Spinal cord (tissue), 9 donors: ENCODE measurements at regions not wholly inside any gene's neighbourhood (a gene's known extent, or its start where the extent isn't known, plus 50 kb on each side); places are given as distances from the start of the nearest gene placed in this dataset.

Source experiments
- DNase-seq, 6 donors: peaks; one replicate each; pipeline versions ENCODE4 v3.0.0 to v3.0.0-alpha.2; 2013 to 2015; ENCODE audit warnings: low spot score in 6 of 6, low read depth in 4 of 6
- H3K27ac ChIP-seq: one replicate; pipeline ENCODE4 v1.5.1; 2013; ENCODE audit warnings: low read depth, low read length, control low read depth
- H3K27me3 ChIP-seq: one replicate; pipeline ENCODE4 v1.6.1; 2013; ENCODE audit warnings: low read length; ENCODE audit not compliant: control insufficient read depth, insufficient read depth
- H3K36me3 ChIP-seq: one replicate; pipeline ENCODE4 v1.6.1; 2013; ENCODE audit warnings: low read length; ENCODE audit not compliant: control insufficient read depth, insufficient read depth
- H3K4me1 ChIP-seq: one replicate; pipeline ENCODE4 v1.6.1; 2013; ENCODE audit warnings: low read length; ENCODE audit not compliant: control insufficient read depth, insufficient read depth
- H3K4me3 ChIP-seq: one replicate; pipeline ENCODE4 v1.5.1; 2013; ENCODE audit warnings: low read depth, low read length, control low read depth
- H3K9me3 ChIP-seq: one replicate; pipeline ENCODE4 v1.6.1; 2013; ENCODE audit warnings: low read length; ENCODE audit not compliant: control insufficient read depth, insufficient read depth
- WGBS: methylation state at CpG from one replicate; pipeline ENCODE4 v1.1.5; 2013; ENCODE audit warnings: missing lambda C conversion rate; ENCODE audit not compliant: insufficient coverage; 5-methylcytosine and 5-hydroxymethylcytosine counted together
- donor health status: healthy.

DNA sequence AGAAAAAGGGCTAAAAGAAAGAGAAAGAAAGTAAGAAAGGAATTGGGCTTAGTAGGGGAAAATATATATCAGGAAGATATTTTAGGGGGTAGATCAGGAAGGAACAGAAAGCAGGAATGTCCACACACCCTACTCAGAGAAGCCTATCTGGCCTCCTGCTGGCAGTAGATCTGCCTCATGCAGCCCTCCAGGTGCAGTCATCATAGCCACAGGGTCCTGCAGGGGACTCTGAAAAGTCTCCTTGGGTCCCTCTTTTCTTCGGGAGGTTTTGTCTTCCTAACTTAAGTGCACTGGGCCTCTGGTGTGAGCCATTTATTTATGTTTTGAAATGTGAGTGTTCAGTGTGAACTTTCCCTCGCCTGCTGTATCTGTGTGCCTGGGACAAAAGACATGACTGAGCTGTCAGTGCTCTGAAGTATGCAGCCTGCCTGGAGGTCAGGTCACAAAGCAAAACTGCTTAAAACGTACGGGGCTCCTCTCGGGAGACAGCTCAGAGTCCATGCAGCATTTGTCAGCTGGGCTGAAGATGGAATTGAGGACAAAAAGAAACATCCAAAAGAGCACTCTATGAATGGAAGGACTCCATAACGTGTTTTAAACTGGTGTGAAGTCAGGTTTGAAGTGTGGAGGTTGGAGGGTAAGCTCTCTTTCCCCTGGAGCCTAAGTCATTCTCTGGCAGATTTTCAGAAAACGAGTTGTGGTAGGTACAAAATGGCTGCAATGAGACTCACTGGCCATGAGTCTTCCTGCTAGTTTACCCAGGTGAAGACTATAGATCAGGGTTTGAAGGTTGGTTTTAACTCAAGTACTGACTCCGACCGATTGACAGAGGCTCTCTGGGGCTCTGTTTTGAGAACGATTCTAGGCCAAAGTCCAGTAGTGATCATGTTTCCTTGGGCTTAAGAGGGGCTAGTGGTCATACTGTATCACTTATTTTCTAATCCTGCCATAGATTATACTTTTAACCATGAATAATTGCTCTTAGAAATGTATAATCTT, 151.8 kb upstream of the GDNF start:
- Histone ChIP-seq H3K27ac (no peak overlapping the region), H3K36me3 (no peaks in the 10 kb centered on the region), H3K9me3 (no peaks in the 10 kb centered on the region), H3K27me3 (no peaks in the 10 kb centered on the region), H3K4me1 (no peaks in the 10 kb centered on the region), H3K4me3 (no peak overlapping the region)
- WGBS: 48% methylated on average over 8 of the region's 10 CpGs
- no peak for DNase-seq

DNA sequence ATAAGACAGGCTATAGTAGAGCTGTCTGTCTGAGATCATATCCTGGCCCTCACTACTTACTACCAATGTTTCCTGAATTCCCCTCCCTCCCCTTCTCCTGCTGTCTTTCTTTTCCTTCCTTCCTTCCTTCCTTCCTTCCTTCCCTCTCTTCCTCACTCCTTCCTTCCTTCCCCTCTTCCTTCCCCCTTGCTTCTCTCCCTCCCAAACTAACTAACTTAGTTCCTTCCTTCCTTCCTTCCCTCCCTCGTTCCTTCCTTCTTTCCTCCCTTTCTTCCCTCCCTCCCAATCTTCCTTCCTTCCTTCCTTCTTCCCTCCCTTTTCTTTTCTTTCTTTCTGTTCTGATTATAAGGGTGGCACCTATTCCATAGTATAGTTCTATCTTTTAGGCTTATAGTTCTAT, 150.0 kb upstream of the GDNF start:
- Histone ChIP-seq H3K4me3 (no peak overlapping the region), H3K36me3 (no peaks in the 10 kb centered on the region), H3K27ac (no peak overlapping the region), H3K4me1 (no peaks in the 10 kb centered on the region), H3K27me3 (no peaks in the 10 kb centered on the region), H3K9me3 (no peaks in the 10 kb centered on the region)
- WGBS: 100% methylated on average over 1 of the region's 1 CpG
- DNase-seq: no peak

DNA sequence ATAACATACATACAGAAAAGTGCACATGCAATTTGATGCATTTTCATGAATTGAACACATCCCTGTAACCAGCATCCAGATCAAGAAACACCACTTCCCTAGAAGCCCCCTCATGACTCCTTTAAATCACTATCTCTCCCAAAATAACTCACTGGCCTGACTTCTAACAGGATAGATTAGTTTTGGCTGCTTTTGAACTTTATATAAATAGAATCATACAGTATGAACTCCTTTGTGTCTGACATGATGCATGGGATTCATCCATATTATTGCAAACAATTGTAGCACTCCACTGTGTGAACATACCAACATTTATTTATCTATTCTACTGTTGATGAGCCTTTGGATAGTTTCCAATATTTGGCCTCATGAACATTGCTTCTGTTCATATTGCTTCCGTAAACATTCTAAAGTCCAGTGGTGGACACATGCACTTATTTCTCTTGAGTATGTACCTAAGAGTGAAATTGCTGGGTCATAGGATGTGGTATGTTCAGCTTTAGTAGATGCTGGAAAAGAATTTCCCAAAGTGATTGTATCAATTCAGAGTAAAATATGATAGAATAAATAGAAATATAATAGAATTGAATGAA, 148.7 kb upstream of the GDNF start:
- WGBS: no CpG with 5 or more reads among the region's 1 CpG

DNA sequence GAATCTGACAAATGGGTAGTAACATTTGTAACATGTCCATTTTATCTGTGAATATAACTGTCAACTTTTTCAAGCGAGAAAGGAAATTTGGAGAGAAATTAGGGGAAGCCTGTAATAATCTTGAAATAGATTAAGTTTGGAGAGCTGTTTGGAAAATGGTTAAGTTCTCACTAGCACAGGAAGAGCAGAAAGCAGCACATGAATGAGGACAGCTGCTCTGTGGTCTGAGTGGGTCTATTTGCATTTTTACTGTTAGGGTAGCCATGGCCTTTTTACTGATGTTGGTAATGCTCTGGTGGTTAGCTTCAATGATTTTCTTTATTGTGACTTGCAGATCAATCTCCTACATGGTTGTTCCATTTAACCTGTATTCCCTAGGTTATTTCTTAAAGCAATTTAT, 144.5 kb upstream of the GDNF start:
- Histone ChIP-seq H3K27ac (no peak overlapping the region), H3K27me3 (no peaks in the 10 kb centered on the region), H3K4me1 (no peaks in the 10 kb centered on the region), H3K36me3 (no peaks in the 10 kb centered on the region), H3K9me3 (no peaks in the 10 kb centered on the region), H3K4me3 (no peak overlapping the region)
- WGBS: 100% methylated on average over 1 of the region's 1 CpG
- no peak for DNase-seq

More for the DNA sequence above, 148.7 kb upstream of the GDNF start:
- Histone ChIP-seq H3K9me3 (no peaks in the 10 kb centered on the region), H3K27ac (no peak overlapping the region), H3K36me3 (no peaks in the 10 kb centered on the region), H3K4me3 (no peak overlapping the region), H3K27me3 (no peaks in the 10 kb centered on the region), H3K4me1 (no peaks in the 10 kb centered on the region)
- no peak for DNase-seq

DNA sequence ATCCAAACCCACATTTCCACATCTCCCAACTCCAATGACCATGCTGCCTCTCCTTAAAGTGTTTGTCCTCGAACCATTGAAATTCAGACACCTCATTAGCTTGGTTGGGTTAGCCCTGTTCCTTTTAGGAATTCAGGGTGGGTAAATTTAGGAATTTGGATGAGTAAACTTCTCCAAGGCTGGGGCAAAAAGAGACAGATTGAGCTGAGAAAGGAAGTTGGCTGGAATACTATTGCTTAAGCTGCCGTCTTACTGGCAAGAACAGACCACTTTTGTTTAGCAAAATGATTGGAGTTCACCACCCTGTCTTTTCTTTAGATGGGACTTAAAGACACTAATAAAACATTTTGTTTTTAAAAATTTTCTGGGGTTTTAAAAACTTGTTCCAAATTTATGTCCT, 143.6 kb upstream of the GDNF start:
- Histone ChIP-seq H3K4me1 (no peaks in the 10 kb centered on the region), H3K9me3 (no peaks in the 10 kb centered on the region), H3K4me3 (no peak overlapping the region), H3K27ac (no peak overlapping the region), H3K27me3 (no peaks in the 10 kb centered on the region), H3K36me3 (no peaks in the 10 kb centered on the region)
- peak in 1 of 6 donors; percentile 7 for DNase-seq
- WGBS: no CpG with 5 or more reads among the region's 2 CpGs

DNA sequence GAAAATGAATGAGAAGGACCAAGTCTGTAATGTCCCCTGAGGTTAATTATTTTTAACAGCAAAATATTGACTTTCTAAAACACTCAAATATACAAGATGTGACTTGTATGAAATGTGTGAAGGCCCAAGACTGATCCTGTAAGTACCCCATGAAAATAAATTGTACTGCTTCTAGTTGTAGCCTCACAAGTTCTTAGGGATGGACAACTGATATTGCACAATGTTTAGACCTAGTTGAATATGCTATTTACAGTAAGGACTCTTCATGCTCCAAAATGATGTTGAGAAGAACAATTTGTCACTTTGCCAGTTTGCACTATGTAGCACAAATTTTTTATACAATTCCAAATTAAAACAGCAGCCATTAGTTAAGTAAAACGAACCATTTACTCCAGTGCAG, 139.7 kb upstream of the GDNF start:
- no peaks in the 10 kb centered on the region for H3K27me3 ChIP-seq
- no peak overlapping the region for H3K4me3 ChIP-seq
- no peaks in the 10 kb centered on the region for H3K9me3 ChIP-seq
- no peaks in the 10 kb centered on the region for H3K36me3 ChIP-seq
- no peaks in the 10 kb centered on the region for H3K4me1 ChIP-seq
- DNase-seq: no peak
- H3K27ac ChIP-seq: no peak overlapping the region
- no CpG with 5 or more reads among the region's 1 CpG for WGBS

DNA sequence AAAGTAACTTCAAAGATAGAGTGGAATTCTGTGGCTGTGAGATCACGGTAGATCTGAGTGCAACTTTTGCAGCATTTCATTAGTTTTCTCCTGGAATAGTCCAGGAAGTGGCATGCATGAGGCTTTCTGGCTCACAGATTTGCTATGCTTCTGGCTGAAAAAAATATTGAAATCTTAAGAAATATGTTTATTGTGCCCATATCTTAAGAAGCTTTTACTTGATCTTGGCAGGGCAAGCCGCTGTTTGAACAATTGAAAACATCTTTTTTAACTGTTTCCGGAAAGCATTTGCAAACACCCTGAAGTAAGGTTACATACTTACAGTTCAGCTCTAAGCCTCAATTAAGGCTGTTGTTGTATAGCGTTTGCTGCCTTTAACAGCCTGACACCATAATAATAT, 135.7 kb upstream of the GDNF start:
- no peak overlapping the region for H3K4me3 ChIP-seq
- H3K9me3 ChIP-seq: no peaks in the 10 kb centered on the region
- H3K4me1 ChIP-seq: no peaks in the 10 kb centered on the region
- H3K27me3 ChIP-seq: no peaks in the 10 kb centered on the region
- 83% methylated on average over 1 of the region's 4 CpGs for WGBS
- DNase-seq: no peak
- H3K36me3 ChIP-seq: no peaks in the 10 kb centered on the region
- no peak overlapping the region for H3K27ac ChIP-seq

DNA sequence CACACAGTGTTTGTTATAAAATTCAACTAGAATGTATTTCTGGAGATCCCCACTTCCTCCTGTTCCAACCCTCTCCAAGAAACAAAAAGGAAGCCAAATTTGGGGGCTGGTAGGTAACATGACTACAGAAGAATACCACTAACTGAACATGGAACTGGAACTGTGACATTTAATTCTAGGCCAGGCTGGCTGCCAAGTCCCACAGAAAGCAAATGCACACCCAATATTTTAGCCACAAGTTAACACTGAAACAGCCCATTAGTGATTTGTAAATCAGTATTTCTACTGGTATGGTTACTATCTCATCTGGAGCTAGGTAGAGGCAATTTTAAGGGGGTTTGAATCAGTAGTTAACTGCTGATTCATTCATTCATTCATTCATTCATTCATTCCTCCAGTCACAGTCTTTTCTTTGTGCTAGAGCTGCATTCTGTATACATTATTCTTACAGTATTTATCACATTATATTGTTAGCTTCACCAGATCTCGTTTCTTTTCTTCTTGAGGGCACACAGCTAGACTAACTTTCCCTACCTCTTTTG, 131.7 kb upstream of the GDNF start:
- no CpG with 5 or more reads among the region's 1 CpG for WGBS
- Histone ChIP-seq H3K4me3 (no peak overlapping the region), H3K27me3 (no peaks in the 10 kb centered on the region), H3K4me1 (no peaks in the 10 kb centered on the region), H3K27ac (no peak overlapping the region), H3K36me3 (no peaks in the 10 kb centered on the region), H3K9me3 (no peaks in the 10 kb centered on the region)
- peak in 1 of 6 donors; percentile 3 for DNase-seq

DNA sequence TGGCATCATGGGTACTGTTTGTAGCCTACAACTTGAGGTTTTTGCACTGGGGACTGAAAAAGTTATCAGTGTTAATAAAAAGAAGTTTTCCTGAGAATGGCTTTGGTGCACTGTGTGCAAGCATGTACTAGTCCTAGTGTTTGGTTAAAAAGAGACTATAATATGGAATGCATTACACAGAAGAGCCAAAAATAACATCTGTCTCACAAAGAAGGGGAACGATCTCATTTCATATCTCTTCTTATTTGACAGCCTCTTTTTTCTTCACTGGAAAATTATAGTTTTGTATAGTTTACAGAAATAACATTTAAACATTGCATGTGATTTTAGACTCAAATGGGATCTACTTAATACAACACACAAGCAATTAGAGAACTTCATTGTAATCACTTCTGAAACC, 127.0 kb upstream of the GDNF start:
- Histone ChIP-seq H3K4me3 (no peak overlapping the region), H3K4me1 (no peaks in the 10 kb centered on the region), H3K9me3 (no peaks in the 10 kb centered on the region), H3K27me3 (no peaks in the 10 kb centered on the region), H3K27ac (no peak overlapping the region), H3K36me3 (no peaks in the 10 kb centered on the region)
- DNase-seq: no peak
- no CpG with 5 or more reads among the region's 1 CpG for WGBS
